HL-60 (cell line): ENCODE measurements at regions not wholly inside any gene's neighbourhood (a gene's known extent, or its start where the extent isn't known, plus 50 kb on each side); places are given as distances from the start of the nearest gene placed in this dataset.
"Not testable (repeated sequence)": the region's sequence is repeated elsewhere in the genome, so short reads cannot be mapped to it uniquely, and the experiment has no call there.

Source experiments
- DNase-seq, 2 experiments: peaks; one replicate each; pipeline ENCODE4 v3.0.0-alpha.2; 2010 to 2020; ENCODE audit warnings: low read depth in 1 of 2, low spot score in 1 of 2
- H3K27ac ChIP-seq: fragments of 250-450 bp; sonication (Bioruptor Pico); replicated peaks from 2 replicates; pipeline ENCODE4 v1.5.1; 2020; ENCODE audit warnings: mild to moderate bottlenecking, moderate library complexity
- H3K27me3 ChIP-seq: fragments of 250-450 bp; sonication (Bioruptor Pico); 2 replicates; pipeline ENCODE4 v1.5.1; 2021; ENCODE audit warnings: mild to moderate bottlenecking, moderate library complexity; ENCODE audit not compliant: insufficient read depth, poor library complexity, severe bottlenecking
- H3K4me3 ChIP-seq: replicated peaks from 2 replicates; pipeline ENCODE4 v1.5.1; 2011; ENCODE audit warnings: mild to moderate bottlenecking, control low read depth, low read length; ENCODE audit not compliant: insufficient read depth
- CTCF ChIP-seq: IDR thresholded peaks from one replicate; pipeline ENCODE4 v1.5.1; 2011; ENCODE audit warnings: low read length, control low read depth, inconsistent platforms; ENCODE audit not compliant: insufficient read depth
- GABPA ChIP-seq: IDR thresholded peaks from 2 replicates; pipeline ENCODE4 v1.6.1; 2012; ENCODE audit warnings: low read depth
- POLR2AphosphoS5 ChIP-seq: IDR thresholded peaks from 2 replicates; pipeline ENCODE4 v1.6.1; 2012; ENCODE audit warnings: low read depth
- SPI1 ChIP-seq: IDR thresholded peaks from 2 replicates; pipeline ENCODE4 v1.6.1; 2012; ENCODE audit warnings: low read depth, mild to moderate bottlenecking, borderline replicate concordance
- TF ChIP-seq, protein P1 (sequence below): IDR thresholded peaks from 2 replicates; pipeline ENCODE4 v1.6.1; 2012; ENCODE audit warnings: low read depth; ENCODE audit not compliant: insufficient replicate concordance

GRCh38 chr6:139699335-139699734 lies 324.9 kb upstream of the CITED2 start:
- DNase-seq, result peak in 1 of 2 experiments; percentile 27

GRCh38 chr6:139698526-139699176 lies 324.2 kb upstream of the CITED2 start:
- peak overlapping the region; percentile 24; the same call in 1 of the 2 replicates for H3K27ac ChIP-seq
- TF ChIP-seq CTCF (no peak), SPI1 (no peak), POLR2AphosphoS5 (no peak), GABPA (no peak)
- no peaks in the 10 kb centered on the region for H3K27me3 ChIP-seq
- DNase-seq, result peak; percentile 35 to 58
- no peak overlapping the region for H3K4me3 ChIP-seq

More at GRCh38 chr6:139699335-139699734, 324.9 kb upstream of the CITED2 start:
- no peaks in the 10 kb centered on the region for H3K27me3 ChIP-seq
- H3K4me3 ChIP-seq, result no peak overlapping the region
- TF ChIP-seq GABPA (no peak), CTCF (no peak), SPI1 (no peak), POLR2AphosphoS5 (no peak)
- TF ChIP-seq, protein P1, sequence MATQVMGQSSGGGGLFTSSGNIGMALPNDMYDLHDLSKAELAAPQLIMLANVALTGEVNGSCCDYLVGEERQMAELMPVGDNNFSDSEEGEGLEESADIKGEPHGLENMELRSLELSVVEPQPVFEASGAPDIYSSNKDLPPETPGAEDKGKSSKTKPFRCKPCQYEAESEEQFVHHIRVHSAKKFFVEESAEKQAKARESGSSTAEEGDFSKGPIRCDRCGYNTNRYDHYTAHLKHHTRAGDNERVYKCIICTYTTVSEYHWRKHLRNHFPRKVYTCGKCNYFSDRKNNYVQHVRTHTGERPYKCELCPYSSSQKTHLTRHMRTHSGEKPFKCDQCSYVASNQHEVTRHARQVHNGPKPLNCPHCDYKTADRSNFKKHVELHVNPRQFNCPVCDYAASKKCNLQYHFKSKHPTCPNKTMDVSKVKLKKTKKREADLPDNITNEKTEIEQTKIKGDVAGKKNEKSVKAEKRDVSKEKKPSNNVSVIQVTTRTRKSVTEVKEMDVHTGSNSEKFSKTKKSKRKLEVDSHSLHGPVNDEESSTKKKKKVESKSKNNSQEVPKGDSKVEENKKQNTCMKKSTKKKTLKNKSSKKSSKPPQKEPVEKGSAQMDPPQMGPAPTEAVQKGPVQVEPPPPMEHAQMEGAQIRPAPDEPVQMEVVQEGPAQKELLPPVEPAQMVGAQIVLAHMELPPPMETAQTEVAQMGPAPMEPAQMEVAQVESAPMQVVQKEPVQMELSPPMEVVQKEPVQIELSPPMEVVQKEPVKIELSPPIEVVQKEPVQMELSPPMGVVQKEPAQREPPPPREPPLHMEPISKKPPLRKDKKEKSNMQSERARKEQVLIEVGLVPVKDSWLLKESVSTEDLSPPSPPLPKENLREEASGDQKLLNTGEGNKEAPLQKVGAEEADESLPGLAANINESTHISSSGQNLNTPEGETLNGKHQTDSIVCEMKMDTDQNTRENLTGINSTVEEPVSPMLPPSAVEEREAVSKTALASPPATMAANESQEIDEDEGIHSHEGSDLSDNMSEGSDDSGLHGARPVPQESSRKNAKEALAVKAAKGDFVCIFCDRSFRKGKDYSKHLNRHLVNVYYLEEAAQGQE, result no peak
- H3K27ac ChIP-seq, result peak overlapping the region; percentile 24; the same call in 1 of the 2 replicates

DNA sequence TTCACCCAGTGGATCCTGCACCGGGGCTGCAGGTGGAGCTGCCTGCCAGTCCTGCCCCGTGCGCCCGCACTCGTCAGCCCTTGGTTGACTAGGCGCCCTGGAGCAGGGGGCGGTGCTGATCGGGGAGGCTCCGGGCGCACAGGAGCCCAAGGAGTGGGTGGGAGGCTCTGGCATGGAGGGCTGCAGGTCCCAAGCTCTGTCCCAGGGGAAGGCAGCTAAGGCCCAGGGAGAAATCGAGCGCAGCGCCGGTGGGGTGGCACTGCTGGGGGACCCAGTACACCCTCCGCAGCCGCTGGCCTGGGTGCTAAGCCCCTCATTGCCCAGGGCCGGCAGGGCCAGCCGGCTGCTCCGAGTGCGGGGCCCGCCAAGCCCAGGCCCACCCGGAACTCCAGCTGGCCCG lies 323.4 kb upstream of the CITED2 start:
- H3K27me3 ChIP-seq, H3K27ac ChIP-seq, DNase-seq, H3K4me3 ChIP-seq: not testable (repeated sequence)

GRCh38 chr6:139696991-139697390 lies 322.5 kb upstream of the CITED2 start:
- H3K4me3 ChIP-seq, H3K27me3 ChIP-seq, H3K27ac ChIP-seq, DNase-seq: not testable (repeated sequence)

DNA sequence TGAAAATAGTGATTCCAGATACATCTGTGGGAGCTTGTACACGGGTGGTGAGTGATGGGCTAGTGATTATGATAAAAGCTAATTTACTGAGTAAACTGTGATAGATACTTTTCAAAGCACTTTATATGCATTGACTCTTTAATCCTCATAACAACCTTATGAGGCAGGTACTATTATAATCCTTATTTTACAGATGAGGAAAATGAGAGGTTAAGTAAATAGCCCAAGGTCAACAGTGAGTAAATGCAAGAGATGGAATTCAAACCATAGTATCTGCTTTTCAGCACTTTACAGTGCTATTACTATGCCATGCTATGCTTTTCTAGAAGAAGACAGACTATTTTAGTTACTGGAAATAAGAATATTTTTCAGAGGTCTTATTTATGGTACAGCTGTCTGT lies 320.9 kb upstream of the CITED2 start:
- Histone ChIP-seq H3K4me3 (no peak overlapping the region), H3K27ac (no peak overlapping the region), H3K27me3 (no peaks in the 10 kb centered on the region)
- DNase-seq, result no peak
- TF ChIP-seq CTCF (no peak), POLR2AphosphoS5 (no peak), GABPA (no peak), SPI1 (no peak)
- TF ChIP-seq, protein P1, result no peak
